ENCODE measurements at regions not wholly inside any gene's neighbourhood (a gene's known extent, or its start where the extent isn't known, plus 50 kb on each side); places are given as distances from the start of the nearest gene placed in this dataset.

GRCh38 chr11:92844197-92844596 is 125.3 kb upstream of the MTNR1B start:
- no peaks in the 10 kb centered on the region for H3K36me3 ChIP-seq
- TF ChIP-seq POLR2A (IDR thresholded peaks at IDR 0.05) (no peak), EP300 (IDR thresholded peaks at IDR 0.05) (no peak), CTCF (IDR thresholded peaks at IDR 0.05) (no peak)
- DNase-seq (ENCODE audit: low spot score in 2 of 2), result no peak
- no peak overlapping the region for H3K4me3 ChIP-seq
- H3K9me3 ChIP-seq, result no peaks in the 10 kb centered on the region
- no peaks in the 10 kb centered on the region for H3K4me1 ChIP-seq
- H3K27ac ChIP-seq, result no peak overlapping the region
- H3K27me3 ChIP-seq, result no peaks in the 10 kb centered on the region
- WGBS, 2 donors, result 98 to 99% methylated on average over 10 to 13 of the region's 13 CpGs

DNA sequence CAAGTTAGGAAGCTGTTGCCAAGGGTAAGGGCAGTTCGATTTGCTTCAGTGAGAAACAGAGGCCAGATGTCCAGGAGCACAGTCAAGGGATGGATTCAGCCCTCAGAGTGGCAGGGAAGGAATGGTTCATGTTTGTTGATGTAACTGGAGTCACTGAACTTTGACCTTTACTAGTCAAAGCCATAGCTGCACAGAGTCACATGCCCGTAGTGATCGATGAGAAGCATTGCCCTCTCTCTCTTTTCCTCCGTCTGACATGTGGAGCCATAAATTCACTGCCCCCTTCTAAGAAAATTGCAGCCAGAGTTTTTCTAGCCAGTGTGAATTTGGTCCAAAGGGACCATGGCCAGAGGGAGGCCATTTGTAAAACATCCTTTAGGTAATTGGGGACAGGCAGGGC is 124.1 kb upstream of the MTNR1B start:
- no peaks in the 10 kb centered on the region for H3K4me1 ChIP-seq
- no peaks in the 10 kb centered on the region for H3K9me3 ChIP-seq
- DNase-seq (ENCODE audit: low spot score in 2 of 2), result no peak
- no peak for TF ChIP-seq POLR2A (IDR thresholded peaks at IDR 0.05)
- no peak for TF ChIP-seq EP300 (IDR thresholded peaks at IDR 0.05)
- TF ChIP-seq CTCF (IDR thresholded peaks at IDR 0.05), result no peak
- no peaks in the 10 kb centered on the region for H3K27me3 ChIP-seq
- no peak overlapping the region for H3K4me3 ChIP-seq
- 57 to 58% methylated on average over 4 of the region's 4 CpGs for WGBS, 2 donors
- H3K36me3 ChIP-seq, result no peaks in the 10 kb centered on the region
- no peak overlapping the region for H3K27ac ChIP-seq

- Histone ChIP-seq H3K27ac (no peak overlapping the region), H3K27me3 (no peaks in the 10 kb centered on the region), H3K4me3 (no peak overlapping the region), H3K4me1 (no peaks in the 10 kb centered on the region), H3K36me3 (no peaks in the 10 kb centered on the region), H3K9me3 (no peaks in the 10 kb centered on the region)
- DNase-seq (ENCODE audit: low spot score in 2 of 2), result no peak
- 54 to 59% methylated on average over 2 of the region's 2 CpGs for WGBS, 2 donors
- TF ChIP-seq POLR2A (IDR thresholded peaks at IDR 0.05) (no peak), CTCF (IDR thresholded peaks at IDR 0.05) (no peak)
Observed at GRCh38 chr11:92845805-92846204, 123.6 kb upstream of the MTNR1B start.

DNA sequence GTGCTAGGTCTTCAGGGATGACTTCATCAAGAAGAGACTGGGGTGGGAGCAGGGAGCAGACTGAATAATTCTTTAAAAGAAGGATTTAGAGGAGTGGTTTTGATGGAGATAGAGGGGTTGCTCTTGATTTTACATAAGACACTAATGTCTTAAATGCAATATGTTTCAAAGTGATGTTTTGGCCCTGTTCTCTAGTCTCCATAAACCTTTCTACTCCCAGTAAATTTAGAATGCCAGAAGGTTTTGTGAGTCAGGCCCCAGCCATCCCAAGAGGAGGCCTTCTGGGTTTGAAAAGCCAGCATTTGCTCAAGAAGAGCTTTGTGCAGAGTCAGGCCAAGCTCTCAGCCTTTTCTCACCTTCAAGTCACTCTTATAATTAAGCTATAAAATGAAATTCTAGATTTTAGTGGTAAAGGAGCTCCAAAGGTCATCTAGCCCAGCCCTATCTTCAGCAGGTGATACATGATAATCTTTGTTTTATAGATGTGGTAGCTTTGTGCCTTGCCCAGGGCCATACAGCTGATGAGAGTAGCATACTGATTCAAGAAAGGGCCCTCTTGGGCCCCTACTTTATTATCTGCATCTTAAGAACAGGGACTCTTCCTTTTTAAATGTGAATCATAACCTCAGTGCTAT is 122.8 kb upstream of the MTNR1B start:
- H3K27ac ChIP-seq, result no peak overlapping the region
- no peaks in the 10 kb centered on the region for H3K36me3 ChIP-seq
- H3K9me3 ChIP-seq, result no peaks in the 10 kb centered on the region
- H3K4me1 ChIP-seq, result no peaks in the 10 kb centered on the region
- H3K4me3 ChIP-seq, result no peak overlapping the region
- H3K27me3 ChIP-seq, result no peaks in the 10 kb centered on the region
- no peak for TF ChIP-seq POLR2A (IDR thresholded peaks at IDR 0.05)
- TF ChIP-seq EP300 (IDR thresholded peaks at IDR 0.05), result no peak
- DNase-seq (ENCODE audit: low spot score in 2 of 2), result no peak

GRCh38 chr11:92848578-92848977 is 120.9 kb upstream of the MTNR1B start:
- TF ChIP-seq CTCF (IDR thresholded peaks at IDR 0.05) (no peak), EP300 (IDR thresholded peaks at IDR 0.05) (no peak), POLR2A (IDR thresholded peaks at IDR 0.05) (no peak)
- 93 to 96% methylated on average over 4 of the region's 4 CpGs for WGBS, 2 donors
- H3K9me3 ChIP-seq, result no peaks in the 10 kb centered on the region
- no peaks in the 10 kb centered on the region for H3K27me3 ChIP-seq
- H3K27ac ChIP-seq, result no peak overlapping the region
- H3K36me3 ChIP-seq, result no peaks in the 10 kb centered on the region
- DNase-seq (ENCODE audit: low spot score in 2 of 2), result no peak
- no peaks in the 10 kb centered on the region for H3K4me1 ChIP-seq
- no peak overlapping the region for H3K4me3 ChIP-seq
